C4-2B (cell line): ENCODE measurements at regions not wholly inside any gene's neighbourhood (a gene's known extent, or its start where the extent isn't known, plus 50 kb on each side); places are given as distances from the start of the nearest gene placed in this dataset.

ENCODE experiments used
- H3K27ac ChIP-seq: fragments of 450-650 bp; 2 replicates; pipeline ENCODE4 v1.5.1; 2017
- CTCF ChIP-seq: fragments of 450-650 bp; conservative IDR thresholded peaks from 2 replicates; pipeline ENCODE4 v1.5.1; 2017; ENCODE audit warnings: mild to moderate bottlenecking
- ZFX ChIP-seq: fragments of 450-650 bp; IDR thresholded peaks from 2 replicates; pipeline ENCODE4 v1.6.1; 2017

GRCh38 chr2:234641086-234641485 is 144.2 kb upstream of the ARL4C start:
- H3K27ac ChIP-seq = no peak overlapping the region
- TF ChIP-seq ZFX = no peak
- TF ChIP-seq CTCF = no peak

- TF ChIP-seq ZFX (no peak), CTCF (no peak)
- H3K27ac ChIP-seq = no peak overlapping the region
Measured at GRCh38 chr2:234640657-234641056, 143.8 kb upstream of the ARL4C start.

GRCh38 chr2:234638966-234639365 is 142.1 kb upstream of the ARL4C start:
- no peak for TF ChIP-seq ZFX
- no peak for TF ChIP-seq CTCF
- no peak overlapping the region for H3K27ac ChIP-seq

GRCh38 chr2:234635284-234635683 is 138.4 kb upstream of the ARL4C start:
- no peak for TF ChIP-seq CTCF
- no peak for TF ChIP-seq ZFX
- H3K27ac ChIP-seq = no peak overlapping the region

- peak overlapping the region; percentile 95 for H3K27ac ChIP-seq
- TF ChIP-seq ZFX (0 out of 2 replicates have a peak, but pooled peaks have one; percentile 20), CTCF (no peak)
Measured at GRCh38 chr2:234633581-234634230, 136.8 kb upstream of the ARL4C start.

GRCh38 chr2:234632527-234633391 is 135.9 kb upstream of the ARL4C start:
- peak overlapping the region; percentile 95 for H3K27ac ChIP-seq
- TF ChIP-seq CTCF = no peak
- no peak for TF ChIP-seq ZFX
